OCI-LY3 (cell line): ENCODE measurements at regions not wholly inside any gene's neighbourhood (a gene's known extent, or its start where the extent isn't known, plus 50 kb on each side); places are given as distances from the start of the nearest gene placed in this dataset.

ENCODE experiments used
- H2AFZ ChIP-seq: fragments of 200-600, 300-600 bp; shearing (Covaris generic); 2 replicates; pipeline ENCODE4 v1.6.0; 2014; ENCODE audit warnings: antibody characterized with exemption, low read depth, low read length
- H3K27ac ChIP-seq: fragments of 200-600, 300-600 bp; sonication (generic); 2 replicates; pipeline ENCODE4 v1.5.1; 2014; ENCODE audit warnings: mild to moderate bottlenecking, low read length, moderate library complexity, mixed read lengths
- H3K27me3 ChIP-seq: fragments of 200-600, 300-600 bp; sonication (generic); 2 replicates; pipeline ENCODE4 v1.6.1; 2014; ENCODE audit warnings: low read depth, low read length, mixed read lengths
- H3K36me3 ChIP-seq: fragments of 200-600, 300-600 bp; sonication (generic); replicated peaks from 2 replicates; pipeline ENCODE3; 2014; ENCODE audit warnings: low read depth, low read length, mixed read lengths
- H3K4me1 ChIP-seq: fragments of 300-600, 200-600 bp; sonication (generic); 2 replicates; pipeline ENCODE4 v1.6.1; 2014; ENCODE audit warnings: low read length, mixed read lengths
- H3K4me2 ChIP-seq: fragments of 200-600, 300-600 bp; sonication (generic); 2 replicates; pipeline ENCODE4 v1.6.1; 2014; ENCODE audit warnings: low read length, mixed read lengths
- H3K4me3 ChIP-seq: fragments of 300-600, 200-600 bp; sonication (generic); 2 replicates; pipeline ENCODE4 v1.5.1; 2014; ENCODE audit warnings: antibody characterized with exemption, mild to moderate bottlenecking, low read length, moderate library complexity
- H3K79me2 ChIP-seq: fragments of 300-600, 200-600 bp; shearing (Covaris generic); 2 replicates; pipeline ENCODE4 v1.6.1; 2014; ENCODE audit warnings: mild to moderate bottlenecking, low read length, mixed read lengths
- H3K9ac ChIP-seq: fragments of 300-600, 200-600 bp; shearing (Covaris generic); 2 replicates; pipeline ENCODE4 v1.6.0; 2014; ENCODE audit warnings: mild to moderate bottlenecking, low read length, moderate library complexity
- H3K9me3 ChIP-seq: fragments of 200-600, 300-600 bp; shearing (Covaris generic); 2 replicates; pipeline ENCODE4 v1.6.1; 2014; ENCODE audit warnings: low read length, mixed read lengths; ENCODE audit not compliant: insufficient read depth
- H4K20me1 ChIP-seq: fragments of 200-600, 300-600 bp; sonication (generic); 2 replicates; pipeline ENCODE4 v1.6.1; 2016; ENCODE audit warnings: low read length, mixed read lengths; ENCODE audit not compliant: insufficient read depth
- CTCF ChIP-seq: fragments of 200-600, 300-600 bp; sonication (generic); IDR thresholded peaks from 2 replicates; pipeline ENCODE4 v1.5.1; 2014; ENCODE audit warnings: antibody characterized with exemption, low read length, low read depth
- EZH2phosphoT487 ChIP-seq: fragments of 200-600 bp; shearing (Covaris generic); IDR thresholded peaks from 2 replicates; pipeline ENCODE4 v1.6.1; 2018; ENCODE audit warnings: antibody characterized with exemption, mixed run types, low read depth

GRCh38 chr9:135339378-135339973, 140.1 kb upstream of the PPP1R26 start:
- H3K9ac ChIP-seq, result no peak overlapping the region
- no peak for TF ChIP-seq CTCF
- TF ChIP-seq EZH2phosphoT487, result no peak
- H3K27ac ChIP-seq, result no peak overlapping the region

GRCh38 chr9:135340143-135340655, 139.4 kb upstream of the PPP1R26 start:
- Histone ChIP-seq H3K4me3 (no peak overlapping the region), H3K79me2 (no peaks in the 10 kb centered on the region), H3K27me3 (peaks cover 10% of the 10 kb centered on the region; the same call in 1 of the 2 replicates), H3K9ac (no peak overlapping the region), H2AFZ (no peak overlapping the region), H3K4me1 (no peaks in the 10 kb centered on the region), H3K4me2 (no peak overlapping the region), H3K27ac (no peak overlapping the region), H3K9me3 (no peaks in the 10 kb centered on the region), H3K36me3 (no peaks in the 10 kb centered on the region), H4K20me1 (no peaks in the 10 kb centered on the region)
- TF ChIP-seq EZH2phosphoT487 (no peak), CTCF (no peak)

More at GRCh38 chr9:135339378-135339973, 140.1 kb upstream of the PPP1R26 start:
- no peaks in the 10 kb centered on the region for H3K4me1 ChIP-seq
- H3K4me3 ChIP-seq, result no peak overlapping the region
- no peaks in the 10 kb centered on the region for H3K79me2 ChIP-seq
- no peak overlapping the region for H3K4me2 ChIP-seq
- H3K27me3 ChIP-seq, result peaks cover 10% of the 10 kb centered on the region; the same call in 1 of the 2 replicates
- no peak overlapping the region for H2AFZ ChIP-seq
- H3K9me3 ChIP-seq, result no peaks in the 10 kb centered on the region
- H3K36me3 ChIP-seq, result no peaks in the 10 kb centered on the region
- H4K20me1 ChIP-seq, result no peaks in the 10 kb centered on the region

GRCh38 chr9:135340726-135341475, 138.7 kb upstream of the PPP1R26 start:
- TF ChIP-seq EZH2phosphoT487 (no peak), CTCF (no peak)
- no peak overlapping the region for H2AFZ ChIP-seq
- H3K79me2 ChIP-seq, result no peaks in the 10 kb centered on the region
- no peaks in the 10 kb centered on the region for H3K4me1 ChIP-seq
- H3K9ac ChIP-seq, result no peak overlapping the region
- peaks cover 10% of the 10 kb centered on the region; the same call in 1 of the 2 replicates for H3K27me3 ChIP-seq
- no peak overlapping the region for H3K27ac ChIP-seq
- no peak overlapping the region for H3K4me3 ChIP-seq
- no peaks in the 10 kb centered on the region for H4K20me1 ChIP-seq
- H3K9me3 ChIP-seq, result no peaks in the 10 kb centered on the region
- H3K4me2 ChIP-seq, result no peak overlapping the region
- no peaks in the 10 kb centered on the region for H3K36me3 ChIP-seq

GRCh38 chr9:135341612-135342169, 137.9 kb upstream of the PPP1R26 start:
- H3K4me3 ChIP-seq, result no peak overlapping the region
- no peaks in the 10 kb centered on the region for H3K4me1 ChIP-seq
- peaks cover 10% of the 10 kb centered on the region; the same call in 1 of the 2 replicates for H3K27me3 ChIP-seq
- no peak overlapping the region for H2AFZ ChIP-seq
- H4K20me1 ChIP-seq, result no peaks in the 10 kb centered on the region
- no peaks in the 10 kb centered on the region for H3K79me2 ChIP-seq
- no peaks in the 10 kb centered on the region for H3K9me3 ChIP-seq
- no peaks in the 10 kb centered on the region for H3K36me3 ChIP-seq
- H3K27ac ChIP-seq, result no peak overlapping the region
- H3K9ac ChIP-seq, result no peak overlapping the region
- TF ChIP-seq EZH2phosphoT487, result no peak
- no peak for TF ChIP-seq CTCF
- no peak overlapping the region for H3K4me2 ChIP-seq
